GM18511 (cell line): ENCODE measurements at regions not wholly inside any gene's neighbourhood (a gene's known extent, or its start where the extent isn't known, plus 50 kb on each side); places are given as distances from the start of the nearest gene placed in this dataset.

Experiments used
- ATAC-seq: cut with Tn5 transposase; IDR thresholded peaks from one replicate; pipeline ENCODE4 v1.9.1; 2021; ENCODE audit warnings: mild to moderate bottlenecking, moderate library complexity; ENCODE audit not compliant: unreplicated experiment

DNA sequence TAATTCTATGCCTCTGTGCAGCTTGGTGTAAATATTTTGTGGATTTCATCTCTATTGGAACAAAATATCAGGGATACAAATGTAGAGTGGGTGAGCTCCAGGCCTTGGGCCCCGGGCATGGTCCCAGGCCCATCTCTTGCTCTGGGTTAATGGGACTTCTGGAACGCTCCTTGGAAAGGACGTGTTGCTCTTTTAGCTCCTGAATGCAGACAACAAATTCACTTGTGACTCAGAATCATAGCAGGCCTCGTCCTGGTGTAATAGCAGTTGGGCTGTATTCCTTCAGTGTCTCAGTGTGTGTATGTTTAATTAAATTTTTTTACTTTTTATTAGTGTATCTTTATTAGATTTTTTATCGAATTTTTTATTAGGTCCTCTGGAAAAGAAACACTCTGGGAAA, 266.7 kb upstream of the C2CD4B start:
- ATAC-seq, result no peak

DNA sequence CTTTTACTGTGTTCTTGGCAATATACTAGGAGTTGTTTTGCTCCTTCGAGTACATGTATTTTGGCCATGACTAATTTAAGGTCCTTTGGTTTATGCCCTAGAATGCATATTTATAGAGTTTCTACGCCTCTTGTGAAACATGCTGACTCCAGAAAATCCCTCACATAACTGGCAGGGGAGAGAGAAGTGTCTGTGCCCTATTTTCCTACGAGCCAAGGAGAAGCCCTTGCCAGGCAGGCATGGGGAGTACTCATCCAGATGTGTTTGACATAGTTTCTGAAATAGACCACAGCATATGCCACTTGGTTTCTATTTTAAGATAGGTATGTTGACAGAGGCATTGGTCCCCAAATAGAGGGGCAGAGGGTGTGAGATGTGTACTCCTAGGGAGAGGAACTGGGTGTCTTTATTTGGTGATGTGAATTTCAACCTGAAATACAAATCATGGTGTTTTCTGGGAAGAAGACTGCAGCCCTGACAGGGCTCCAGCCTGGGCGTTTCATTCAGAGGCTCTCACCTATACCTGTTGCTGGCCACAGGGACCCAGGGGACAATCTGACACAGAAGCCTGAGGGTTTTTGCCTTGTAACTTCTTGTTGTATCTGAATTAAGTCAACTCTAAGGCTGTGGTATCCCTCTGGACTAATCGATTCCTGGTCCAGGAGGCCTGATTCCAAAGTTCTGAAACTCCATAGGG, 267.8 kb upstream of the C2CD4B start:
- ATAC-seq, result no peak

DNA sequence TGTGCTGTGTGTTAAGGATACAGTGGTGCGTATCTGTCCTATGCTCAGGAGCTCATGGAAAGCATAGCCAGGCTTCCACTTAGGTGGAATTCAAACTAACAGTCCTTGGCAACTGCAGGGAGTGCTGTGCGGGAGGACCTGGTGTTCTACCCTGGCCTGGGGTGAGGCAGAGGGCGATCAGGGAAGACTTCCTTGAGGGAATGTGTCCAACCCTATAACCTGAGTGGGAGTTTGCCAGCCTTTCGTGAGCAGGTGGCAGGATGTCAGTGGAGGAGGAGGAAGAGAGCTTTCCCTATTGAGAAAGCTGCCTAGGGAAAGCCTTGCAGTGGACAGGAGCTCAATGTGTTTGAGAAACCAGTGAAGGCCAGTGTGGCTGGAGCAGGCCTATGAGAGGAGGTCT, 271.1 kb upstream of the C2CD4B start:
- ATAC-seq, result no peak

DNA sequence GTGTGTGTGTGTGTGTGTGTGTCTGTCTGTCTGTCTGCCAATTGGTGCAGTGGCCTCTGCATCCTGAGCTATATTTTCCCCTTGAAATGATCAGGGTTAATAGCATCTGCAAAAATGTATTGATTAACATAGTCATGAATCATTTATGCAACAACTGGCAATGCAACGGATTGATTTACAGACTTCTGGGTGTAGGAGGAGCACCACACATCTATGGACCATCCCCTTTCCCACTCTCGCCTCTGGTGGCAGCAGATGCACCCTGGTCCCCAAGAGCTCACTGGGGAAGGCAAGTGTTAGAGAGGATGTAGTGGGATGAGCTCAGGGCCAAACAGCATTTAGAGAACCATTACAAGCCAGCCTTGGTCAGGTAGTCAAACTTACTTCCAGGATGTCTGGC, 272.7 kb upstream of the C2CD4B start:
- ATAC-seq, result no peak

DNA sequence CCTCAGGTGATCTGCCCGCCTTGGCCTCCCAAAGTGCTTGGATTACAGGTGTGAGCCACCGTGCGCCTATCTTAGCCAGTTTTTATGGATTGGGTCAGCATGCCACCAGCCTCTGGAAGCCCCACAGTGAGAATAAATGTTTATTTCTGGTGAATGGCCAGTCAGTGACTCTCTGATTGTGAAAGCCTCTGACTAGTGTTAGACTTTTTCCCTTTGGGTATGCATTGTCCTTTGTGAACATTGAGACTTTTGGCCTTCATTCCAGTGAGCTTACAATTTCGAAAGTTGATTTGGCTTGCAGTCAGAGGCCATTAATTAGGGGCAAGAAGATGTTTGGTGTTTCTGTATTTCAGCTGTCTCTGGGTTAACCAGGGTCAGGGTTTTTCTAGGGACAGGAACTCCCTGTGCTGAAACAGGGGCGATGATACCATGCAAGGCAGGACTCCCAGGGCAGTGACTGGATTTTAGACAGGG, 274.5 kb upstream of the C2CD4B start:
- ATAC-seq, result no peak

DNA sequence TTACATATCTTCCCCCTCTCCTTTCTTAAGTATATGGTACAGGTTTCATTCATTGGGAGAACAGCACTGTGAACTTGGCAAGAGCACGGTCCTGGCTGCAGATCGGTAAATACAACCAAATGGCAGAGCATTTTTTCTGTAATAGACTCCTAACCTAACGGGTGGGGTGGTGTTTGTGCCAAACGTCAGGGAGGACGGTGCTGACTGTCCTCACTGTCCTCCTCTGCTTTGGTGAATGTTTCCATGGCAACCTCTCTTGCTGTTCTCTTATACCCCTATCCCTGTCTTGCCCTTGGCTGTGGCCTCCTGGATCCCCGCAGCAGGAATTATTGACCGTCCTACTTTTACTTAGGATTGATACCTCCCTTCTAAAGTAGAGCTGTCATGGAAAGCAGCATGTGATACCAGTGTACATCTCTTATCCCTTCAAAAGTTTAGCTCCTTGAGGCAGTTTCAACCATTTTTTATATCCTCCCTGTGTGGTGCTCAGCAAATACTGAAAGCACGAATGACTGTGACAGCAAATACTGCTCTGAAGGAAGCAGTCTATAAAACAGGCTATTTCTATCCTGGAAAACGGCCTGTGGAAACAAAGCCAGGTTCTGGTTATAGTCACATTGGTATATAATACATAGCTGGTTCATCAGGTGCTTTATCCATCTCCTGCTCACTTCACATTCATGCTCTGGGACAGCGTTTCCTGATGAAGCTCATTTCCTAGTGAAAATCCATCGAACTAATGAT, 275.4 kb upstream of the C2CD4B start:
- no peak for ATAC-seq

DNA sequence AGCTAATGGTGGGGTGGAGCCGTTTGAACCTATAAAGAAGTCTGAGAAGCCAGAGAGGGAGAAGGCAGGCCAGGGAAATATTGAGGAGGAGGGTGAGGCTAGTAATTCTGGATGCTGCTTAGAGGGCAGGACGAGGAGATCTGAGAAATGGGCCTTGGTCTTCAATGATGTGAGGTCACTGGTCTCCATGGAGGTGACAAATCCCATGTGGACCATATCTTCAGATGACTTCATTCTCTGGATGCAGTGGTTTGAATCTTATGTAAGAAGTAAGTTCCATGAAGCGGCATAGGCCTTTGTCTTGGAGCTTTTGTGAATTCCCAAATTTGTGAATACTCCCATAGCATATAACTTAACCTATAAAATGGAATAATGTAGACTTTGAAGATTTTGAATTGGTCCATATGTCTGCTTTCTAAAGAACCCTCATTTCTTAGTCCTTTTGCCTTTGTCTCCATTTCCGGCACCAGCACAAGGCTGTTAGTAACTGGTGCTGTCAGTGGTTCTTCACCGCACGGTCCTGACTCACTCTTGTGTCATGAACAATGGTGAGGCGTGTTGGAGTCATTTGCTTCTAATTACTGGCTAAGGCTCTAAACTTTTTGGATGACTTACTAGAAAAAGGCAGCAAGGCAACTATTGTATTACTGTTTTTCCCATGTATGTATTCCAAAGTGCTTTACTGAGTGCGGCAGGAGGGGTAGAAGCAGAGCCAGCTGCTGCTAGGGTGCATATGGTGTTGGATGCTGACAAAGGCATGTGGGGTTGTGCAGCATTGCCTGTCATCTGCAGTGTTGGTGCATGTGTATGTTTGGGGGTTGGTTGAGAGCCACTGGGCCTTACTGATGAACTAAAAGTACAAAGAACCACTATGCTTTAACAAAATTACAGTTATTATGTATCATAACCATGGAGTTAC, 279.3 kb upstream of the C2CD4B start:
- no peak for ATAC-seq

DNA sequence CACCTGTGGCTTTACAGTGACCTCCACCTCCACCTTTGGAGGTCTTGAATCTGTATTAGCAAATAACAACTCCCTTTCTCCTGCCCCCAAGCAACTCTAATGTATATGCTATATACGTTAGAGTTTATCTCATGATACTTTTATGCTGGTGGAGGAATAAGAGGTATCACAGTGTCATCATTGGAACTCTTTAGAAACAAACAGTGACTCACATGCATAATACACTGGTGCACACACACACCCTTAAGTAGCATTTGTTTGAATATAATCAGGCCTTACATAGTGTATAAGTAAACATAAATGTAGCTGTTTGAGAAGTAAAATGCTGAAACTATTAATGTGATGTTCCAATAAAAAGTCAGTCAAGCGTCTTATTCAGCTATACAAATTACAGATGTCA, 280.2 kb upstream of the C2CD4B start:
- ATAC-seq, result no peak

DNA sequence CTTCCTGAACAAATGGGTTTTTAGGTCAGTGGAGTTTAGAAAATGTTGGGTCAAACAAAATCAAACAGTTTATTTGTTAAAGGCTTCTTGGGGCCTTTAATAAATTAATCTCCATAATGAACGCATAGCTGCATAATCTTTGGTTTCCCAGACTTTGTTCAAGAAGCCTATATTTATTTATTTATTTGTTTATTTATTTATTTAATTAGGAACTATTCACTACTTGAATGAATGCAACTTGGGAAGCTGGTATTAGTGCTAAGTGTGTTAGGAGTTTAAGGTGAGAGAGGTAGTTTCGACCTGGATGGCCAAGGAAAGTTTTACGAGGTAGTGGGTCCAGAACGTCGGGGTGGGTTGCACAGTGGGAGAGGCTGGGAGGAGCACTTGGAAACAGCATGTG, 281.9 kb upstream of the C2CD4B start:
- no peak for ATAC-seq

DNA sequence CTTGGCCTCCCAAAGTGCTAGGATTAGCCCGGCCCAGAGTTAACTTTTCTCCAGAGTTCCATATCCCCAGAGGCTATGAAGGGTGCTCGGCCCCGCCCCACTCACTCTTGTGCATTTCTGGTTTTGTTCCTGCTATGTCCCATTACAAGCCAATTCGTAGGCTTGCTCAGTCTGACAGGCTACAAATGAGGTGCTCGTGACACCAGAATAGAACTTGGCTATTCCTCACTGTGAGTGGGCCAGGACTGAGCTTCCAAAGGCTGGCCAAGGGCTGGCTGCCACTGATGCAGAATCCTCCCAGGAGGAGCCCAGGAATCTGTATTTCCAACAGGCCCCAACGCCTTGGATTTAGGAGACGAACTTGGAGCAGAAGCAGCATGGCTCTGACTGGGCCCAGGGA, 282.7 kb upstream of the C2CD4B start:
- ATAC-seq, result no peak

DNA sequence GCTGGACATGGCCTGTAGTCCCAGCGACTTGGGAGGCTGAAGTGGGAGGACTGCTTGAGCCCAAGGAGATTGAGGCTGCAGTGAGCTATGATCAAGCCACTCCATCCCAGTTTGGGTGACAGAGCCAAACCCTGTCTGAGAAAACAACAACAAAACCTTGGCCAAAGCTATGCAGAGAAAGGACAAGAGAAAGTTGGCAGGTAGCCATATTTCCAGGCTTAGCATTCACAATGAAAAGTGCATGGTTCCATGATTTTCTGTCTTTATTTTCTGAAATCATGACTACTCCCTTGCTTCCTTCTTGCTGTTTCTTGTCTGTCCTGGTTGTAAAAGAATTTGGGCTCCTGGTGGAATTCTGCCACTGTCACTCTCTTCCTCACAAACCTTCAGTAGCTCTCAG, 284.6 kb upstream of the C2CD4B start:
- no peak for ATAC-seq

DNA sequence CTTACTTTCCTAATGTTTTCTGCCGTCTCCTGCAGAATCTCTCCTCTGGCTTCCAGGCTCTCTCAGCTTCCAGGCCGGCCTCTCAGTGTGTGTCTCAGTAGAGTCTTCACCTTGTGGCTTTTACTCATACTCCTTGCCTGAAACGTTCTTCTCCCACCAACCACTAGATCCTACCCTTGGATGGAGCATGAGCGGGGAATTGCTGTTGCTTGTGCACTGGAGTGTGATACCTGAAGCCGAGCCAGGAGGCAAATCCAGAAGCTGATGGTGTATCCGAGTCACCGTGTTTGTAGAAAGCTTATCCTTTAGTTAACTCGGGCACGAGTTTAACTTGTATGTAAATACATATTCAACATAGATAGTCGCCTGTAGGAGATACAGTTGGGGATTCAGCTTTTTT, 285.0 kb upstream of the C2CD4B start:
- ATAC-seq, result no peak

DNA sequence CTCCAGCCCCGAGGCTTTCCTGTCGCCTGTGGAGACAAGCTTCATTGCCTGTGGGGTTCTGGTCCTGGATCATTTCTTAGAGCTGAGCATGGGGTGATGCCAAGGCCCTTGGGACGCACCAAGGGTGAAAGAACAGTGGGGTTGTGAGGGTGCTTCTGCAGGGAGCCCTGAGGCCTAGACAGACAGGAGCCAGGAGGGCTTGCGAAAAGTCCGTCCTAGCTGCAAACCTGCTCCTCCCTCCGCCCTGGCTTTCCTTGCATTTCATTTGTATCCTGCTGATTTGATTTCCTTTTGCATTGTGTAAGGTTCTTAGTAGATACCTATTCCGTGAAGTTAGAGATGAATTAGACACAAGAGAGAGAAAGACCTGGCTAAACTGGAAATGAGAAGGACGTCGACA, 286.9 kb upstream of the C2CD4B start:
- no peak for ATAC-seq

DNA sequence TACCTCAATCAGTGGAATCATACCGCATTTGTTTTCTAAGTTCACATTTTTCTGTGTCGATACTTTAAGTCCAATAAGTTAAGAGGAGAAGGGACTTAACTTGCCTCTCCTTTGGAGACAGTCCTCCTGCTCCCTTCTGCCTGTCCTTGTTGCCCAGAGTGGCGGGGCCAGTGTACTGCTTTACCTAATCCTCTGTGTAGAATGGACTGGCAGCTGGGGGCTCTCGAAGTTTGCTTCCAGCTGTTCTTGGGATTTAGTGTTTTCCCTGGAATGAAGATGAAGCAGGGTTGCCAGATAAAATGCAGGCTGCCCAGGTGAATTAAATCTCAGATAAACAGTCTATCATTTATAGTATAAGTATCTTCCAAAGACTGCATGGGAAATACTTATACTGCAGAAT, 287.6 kb upstream of the C2CD4B start:
- ATAC-seq, result no peak

DNA sequence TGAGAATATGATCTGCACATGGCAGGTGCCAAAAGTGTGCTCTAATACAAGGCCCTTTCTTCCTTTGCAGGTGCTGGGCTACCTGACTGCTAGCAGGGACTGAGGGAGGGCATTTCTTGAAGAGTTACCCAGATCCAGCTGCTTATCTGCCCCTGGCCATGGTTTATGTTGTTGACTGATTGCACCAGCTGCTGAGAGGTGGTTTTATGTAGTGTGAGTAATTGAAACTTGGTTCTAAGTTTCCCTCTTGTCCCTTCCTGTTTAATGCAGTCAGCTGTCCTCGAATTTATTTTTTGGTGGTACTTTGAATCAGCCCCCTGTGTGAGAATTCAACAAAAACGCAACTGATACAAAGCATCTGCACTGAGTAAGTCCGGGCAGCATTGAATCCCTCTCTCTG, 288.3 kb upstream of the C2CD4B start:
- no peak for ATAC-seq

DNA sequence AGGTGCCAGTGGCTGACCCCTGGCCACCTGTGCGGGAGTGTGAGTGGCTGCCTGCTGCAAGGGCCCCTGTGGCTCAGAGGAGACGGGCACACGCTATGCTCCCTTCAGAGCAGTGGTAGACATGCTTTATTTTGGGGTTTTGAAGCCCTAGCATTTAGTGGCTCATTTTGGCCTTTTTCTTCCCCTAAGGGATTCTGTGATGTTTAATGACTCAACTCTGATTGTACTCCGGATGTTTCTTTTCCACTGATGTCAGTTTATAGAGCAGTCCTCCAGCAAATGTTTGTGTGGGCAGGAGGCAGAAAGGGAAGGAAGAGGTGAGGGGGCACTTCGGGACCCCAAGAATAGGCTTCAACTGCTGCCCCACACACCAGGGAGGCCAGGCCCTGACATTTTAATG, 288.9 kb upstream of the C2CD4B start:
- no peak for ATAC-seq

DNA sequence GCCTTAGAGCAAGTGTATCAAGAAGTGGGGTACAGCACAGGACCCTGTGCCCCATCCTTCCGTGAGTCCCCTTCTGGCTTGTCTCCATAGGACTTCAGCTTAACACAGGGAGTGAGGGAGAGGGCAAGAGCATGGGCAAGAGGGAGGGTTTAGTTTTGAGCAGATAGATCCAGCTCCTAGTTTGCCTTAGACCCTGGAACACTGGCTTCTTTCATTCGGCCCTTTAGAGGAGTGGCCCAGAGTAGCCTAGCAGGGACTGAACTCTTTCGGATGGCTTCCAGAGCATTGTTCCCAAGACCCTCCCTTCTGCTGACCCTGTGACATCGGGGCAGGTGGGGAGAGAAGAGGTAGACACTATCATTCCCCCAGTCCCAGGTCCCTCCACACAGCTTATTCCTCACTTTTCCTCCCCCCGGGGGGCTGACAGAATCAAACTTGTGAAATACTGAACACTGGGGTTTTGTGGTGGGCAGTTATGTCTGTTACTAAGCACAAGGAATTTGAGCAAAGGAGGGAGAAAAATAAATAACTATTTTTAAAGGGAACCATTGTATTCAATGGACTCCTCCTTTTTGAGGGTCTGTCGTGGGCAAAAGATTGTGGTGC, 289.6 kb upstream of the C2CD4B start:
- no peak for ATAC-seq

DNA sequence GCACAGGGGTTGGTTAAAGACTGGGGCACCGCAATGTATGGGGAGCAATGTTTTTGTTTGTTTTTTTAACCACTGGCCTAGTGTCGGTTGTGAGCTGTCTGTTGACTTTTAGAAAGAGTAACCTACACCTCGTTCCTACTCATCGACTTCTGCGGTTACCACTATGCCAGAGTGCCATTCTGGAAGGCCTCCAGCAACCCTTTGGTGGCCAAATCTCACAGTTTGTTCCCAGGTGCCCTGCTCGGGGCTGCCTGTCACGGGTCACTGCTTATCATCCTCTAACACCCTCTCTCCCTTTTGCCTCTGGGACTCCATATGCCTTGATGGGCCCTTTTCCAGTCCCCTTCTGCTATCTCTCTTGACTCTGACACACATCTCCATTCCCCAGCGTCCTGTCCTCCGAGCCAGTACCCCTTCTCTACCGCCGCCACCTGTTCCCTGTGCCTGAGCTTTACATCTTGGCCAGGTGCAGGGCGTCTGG, 290.4 kb upstream of the C2CD4B start:
- no peak for ATAC-seq

DNA sequence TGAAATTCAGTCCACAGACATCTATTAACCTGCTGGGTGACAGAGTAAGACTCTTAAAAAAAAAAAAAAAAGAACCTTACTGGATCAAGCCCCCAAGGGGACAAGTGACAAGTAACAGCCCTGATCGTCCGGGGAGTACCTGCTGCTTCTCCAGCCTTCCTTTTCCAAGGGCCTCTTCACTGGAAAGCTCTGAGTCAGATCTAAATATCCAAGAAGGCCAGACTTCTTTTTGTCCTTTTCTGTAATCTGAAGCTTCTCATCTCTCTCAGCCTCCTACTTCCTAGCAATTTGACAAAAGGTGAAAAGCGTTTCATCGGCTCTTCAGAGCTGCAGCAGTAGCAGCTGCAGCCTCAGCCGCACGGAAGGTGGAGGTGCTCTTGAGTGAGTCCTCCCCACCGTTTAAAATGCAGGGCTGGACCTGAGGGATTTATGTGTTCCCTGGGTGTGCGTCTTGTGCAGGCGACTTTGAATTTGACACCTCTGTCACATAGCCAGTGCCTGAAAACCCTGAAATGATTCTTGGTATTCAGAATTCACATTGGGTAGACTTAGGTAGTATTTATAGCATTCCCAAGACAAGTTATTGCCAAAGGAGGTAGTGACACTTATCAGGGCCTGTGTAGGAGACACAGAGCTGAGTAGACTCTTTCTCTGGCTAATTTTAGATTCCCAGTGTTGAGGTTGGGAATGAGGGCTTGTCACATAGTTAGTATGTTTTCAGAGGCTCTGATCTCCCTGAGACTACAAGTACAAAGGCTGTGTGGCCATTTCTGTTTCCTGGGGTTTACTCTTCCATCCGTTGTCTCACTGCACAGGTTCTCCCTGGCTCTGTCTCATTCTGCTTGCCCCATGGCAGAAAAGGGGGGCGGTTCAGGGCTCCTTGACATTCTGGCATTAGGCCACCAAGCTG, 291.2 kb upstream of the C2CD4B start:
- ATAC-seq, result no peak

DNA sequence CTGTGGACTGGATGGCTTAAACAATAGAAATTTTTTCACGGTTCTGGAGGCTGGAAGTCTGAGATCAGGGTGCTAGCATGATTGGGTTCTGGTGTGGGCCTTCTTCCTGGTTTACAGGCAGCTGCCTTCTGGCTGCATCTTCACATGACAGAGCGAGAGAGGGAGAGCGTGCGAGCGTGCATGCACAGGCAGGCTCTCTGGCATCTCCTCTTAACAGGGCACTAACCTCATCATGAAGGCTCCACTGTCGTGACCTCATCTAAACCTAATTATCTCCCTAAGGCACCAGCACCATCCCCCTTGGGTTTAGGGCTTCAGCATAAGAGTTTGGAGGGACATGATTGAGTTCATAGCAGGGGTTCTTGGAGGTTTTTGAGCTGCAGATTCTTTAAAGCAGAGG, 292.0 kb upstream of the C2CD4B start:
- no peak for ATAC-seq
